ENCODE measurements at regions not wholly inside any gene's neighbourhood (a gene's known extent, or its start where the extent isn't known, plus 50 kb on each side); places are given as distances from the start of the nearest gene placed in this dataset.

GRCh38 chr19:34118879-34119748, 53.2 kb upstream of the LSM14A start:
- BruUV-seq (replicated peaks), result no TSS peak
- no peaks in the 10 kb centered on the region for H3K79me2 ChIP-seq (ENCODE audit: control insufficient read depth, insufficient read depth, low read length)
- no peak overlapping the region for H3K9ac ChIP-seq (ENCODE audit: control insufficient read depth, insufficient read depth, low read length)
- intact Hi-C loops (cut with micrococcal nuclease; ENCODE audit: unreplicated experiment) (no loop called here), in situ Hi-C loops (cut with MboI) (no loop called here)
- ATAC-seq (no peak), DNase-seq (ENCODE audit: low read depth, low spot score) (no peak), FAIRE-seq (no peak)
- WGBS (ENCODE audit: insufficient coverage, insufficient replicate concordance, low lambda C conversion rate, missing lambda C conversion rate), result 27% methylated on average over 8 of the region's 8 CpGs
- RAD21 ChIA-PET (ENCODE audit: unreplicated experiment), result interaction anchor here (1.4 kb wide), 1 partner anchor 38 kb away, joined by 3 read pairs; no protein-coding TSS in a partner anchor
- no peaks in the 10 kb centered on the region for H4K20me1 ChIP-seq (ENCODE audit: control insufficient read depth, insufficient read depth)
- CTCF ChIA-PET, result interaction anchor here (0.9 to 1.8 kb wide), 5 partner anchors 10 to 593 kb away, joined by 3 to 20 read pairs (median 3); no protein-coding TSS in a partner anchor
- H3K36me3 ChIP-seq (ENCODE audit: control insufficient read depth in 2 of 2, insufficient read depth in 2 of 2, low read length in 1 of 2), result no peaks in the 10 kb centered on the region
- SMC1A ChIA-PET (ENCODE audit: uncharacterized antibody, unreplicated experiment), result interaction anchor here (0.9 to 2.3 kb wide), 2 partner anchors 26 to 217 kb away, joined by 3 to 14 read pairs; no protein-coding TSS in a partner anchor
- H3K4me2 ChIP-seq (ENCODE audit: control insufficient read depth, insufficient read depth), result no peak overlapping the region
- no peaks in the 10 kb centered on the region for H3K9me3 ChIP-seq (replicated peaks; ENCODE audit: control insufficient read depth, insufficient read depth, low read length)
- POLR2A ChIA-PET, result no interaction called here
- H3K27me3 ChIP-seq (replicated peaks in 1 of 2; ENCODE audit: control insufficient read depth in 2 of 2, insufficient read depth in 2 of 2, low read length in 1 of 2), result no peaks in the 10 kb centered on the region; a peak in 1 of 4 replicates
- H3K4me1 ChIP-seq (ENCODE audit: control insufficient read depth, insufficient read depth, low read length), result no peaks in the 10 kb centered on the region
- H3K27ac ChIP-seq (ENCODE audit: control insufficient read depth, insufficient read depth), result no peak overlapping the region
- no peak overlapping the region for H2AFZ ChIP-seq (ENCODE audit: control insufficient read depth, low read depth, low read length)
- H3K4me3 ChIP-seq, result no peak overlapping the region
- TF ChIP-seq POU2F2 (IDR thresholded peaks at IDR 0.05; ENCODE audit: borderline replicate concordance, low read depth, low read length), result no peak
- TF ChIP-seq POLR2AphosphoS2 (IDR thresholded peaks at IDR 0.05; ENCODE audit: low read depth, low read length), result no peak
- TF ChIP-seq SUZ12 (IDR thresholded peaks at IDR 0.05; ENCODE audit: unreplicated experiment), result no peak
- no peak for TF ChIP-seq IRF3 (IDR thresholded peaks at IDR 0.05)
- no peak for TF ChIP-seq IKZF1 (conservative IDR thresholded peaks at IDR 0.05)
- TF ChIP-seq BCL3 (IDR thresholded peaks at IDR 0.05; ENCODE audit: borderline replicate concordance, insufficient read depth, low read depth, low read length, poor library complexity, severe bottlenecking), result no peak
- TF ChIP-seq MXI1 (IDR thresholded peaks at IDR 0.05; ENCODE audit: low read depth, low read length), result no peak
- no peak for TF ChIP-seq CEBPB (IDR thresholded peaks at IDR 0.05; ENCODE audit: borderline replicate concordance in 1 of 2, low read depth in 2 of 2, low read length in 2 of 2)
- no peak for TF ChIP-seq BACH1 (IDR thresholded peaks at IDR 0.05; ENCODE audit: borderline replicate concordance)
- TF ChIP-seq REST (IDR thresholded peaks at IDR 0.05; ENCODE audit: low read depth, low read length), result no peak
- no peak for TF ChIP-seq JUND (IDR thresholded peaks at IDR 0.05; ENCODE audit: low read depth, low read length)
- TF ChIP-seq TAF1 (IDR thresholded peaks at IDR 0.05; ENCODE audit: borderline replicate concordance, low read depth, low read length), result no peak
- TF ChIP-seq NFXL1 (IDR thresholded peaks at IDR 0.05; ENCODE audit: borderline replicate concordance), result no peak
- TF ChIP-seq ZNF24 (IDR thresholded peaks at IDR 0.05), result no peak
- no peak for TF ChIP-seq PML (IDR thresholded peaks at IDR 0.05; ENCODE audit: low read length)
- no peak for TF ChIP-seq MEF2B (IDR thresholded peaks at IDR 0.05; ENCODE audit: partially characterized antibody, poor library complexity, severe bottlenecking)
- TF ChIP-seq FOXK2 (IDR thresholded peaks at IDR 0.05), result no peak
- TF ChIP-seq NRF1 (conservative IDR thresholded peaks at IDR 0.05; ENCODE audit: low read depth, low read length), result no peak
- no peak for TF ChIP-seq GATAD2B (conservative IDR thresholded peaks at IDR 0.05; ENCODE audit: low read depth)

Data from GM12878 (cell line).